DND-41 (cell line): ENCODE measurements at regions not wholly inside any gene's neighbourhood (a gene's known extent, or its start where the extent isn't known, plus 50 kb on each side); places are given as distances from the start of the nearest gene placed in this dataset.

Source experiments
- ATAC-seq: fragments of 200-7000 bp; cut with Tn5 transposase; 3 replicates; pipeline ENCODE4 v1.9.1; 2021; ENCODE audit warnings: low read depth; ENCODE audit not compliant: insufficient read depth
- DNase-seq: peaks from one replicate; pipeline ENCODE4 v3.0.0-alpha.2; 2020
- H2AFZ ChIP-seq: 2 replicates; pipeline ENCODE4 v1.6.0; 2012; ENCODE audit warnings: low read depth, low read length
- H3K27ac ChIP-seq: 2 replicates; pipeline ENCODE4 v1.5.1; 2012; ENCODE audit warnings: low read length, inconsistent platforms
- H3K27me3 ChIP-seq: fragments of 200-600 bp; sonication (generic); 2 replicates; pipeline ENCODE4 v1.6.0; 2012; ENCODE audit warnings: low read length, mild to moderate bottlenecking, inconsistent platforms; ENCODE audit not compliant: insufficient read depth, poor library complexity
- H3K36me3 ChIP-seq: 2 replicates; pipeline ENCODE4 v1.5.1; 2012; ENCODE audit warnings: low read length, inconsistent platforms; ENCODE audit not compliant: insufficient read depth
- H3K4me1 ChIP-seq: 2 replicates; pipeline ENCODE4 v1.5.1; 2012; ENCODE audit warnings: mild to moderate bottlenecking, low read length; ENCODE audit not compliant: insufficient read depth
- H3K4me2 ChIP-seq: 2 replicates; pipeline ENCODE4 v1.6.0; 2012; ENCODE audit warnings: mild to moderate bottlenecking, moderate library complexity, low read length, inconsistent platforms; ENCODE audit not compliant: insufficient read depth
- H3K4me3 ChIP-seq, 2 experiments: fragments of 200-600 bp in 1 of 2; shearing (Covaris generic) in 1 of 2; 2 replicates each; pipeline ENCODE4 v1.5.1; 2012 to 2016; ENCODE audit warnings: inconsistent platforms in 2 of 2, low read length in 2 of 2, mild to moderate bottlenecking in 2 of 2, low read depth in 1 of 2, moderate library complexity in 1 of 2
- H3K79me2 ChIP-seq: 2 replicates; pipeline ENCODE4 v1.6.0; 2012; ENCODE audit warnings: low read length, inconsistent platforms; ENCODE audit not compliant: insufficient read depth
- H3K9ac ChIP-seq: 2 replicates; pipeline ENCODE4 v1.6.0; 2012; ENCODE audit warnings: low read depth, mild to moderate bottlenecking, inconsistent platforms, low read length, moderate library complexity
- H3K9me3 ChIP-seq: 2 replicates; pipeline ENCODE4 v1.5.1; 2012; ENCODE audit warnings: low read length, moderate library complexity, mild to moderate bottlenecking, inconsistent platforms; ENCODE audit not compliant: insufficient read depth, severe bottlenecking
- H4K20me1 ChIP-seq: 2 replicates; pipeline ENCODE4 v1.6.0; 2012; ENCODE audit warnings: low read length; ENCODE audit not compliant: insufficient read depth
- CTCF ChIP-seq: IDR thresholded peaks from 2 replicates; pipeline ENCODE4 v1.5.1; 2012; ENCODE audit warnings: borderline replicate concordance, low read length, moderate library complexity, mild to moderate bottlenecking; ENCODE audit not compliant: poor library complexity, severe bottlenecking; ENCODE audit errors: extremely low read depth
- EZH2 ChIP-seq: IDR thresholded peaks from 3 replicates; pipeline ENCODE4 v1.6.1; 2012; ENCODE audit warnings: borderline replicate concordance, low read depth, mild to moderate bottlenecking, moderate library complexity, low read length, inconsistent platforms; ENCODE audit not compliant: severe bottlenecking

GRCh38 chr5:168092209-168093185, 198.9 kb upstream of the WWC1 start:
- H3K9ac ChIP-seq, result no peak overlapping the region
- H3K9me3 ChIP-seq, result no peaks in the 10 kb centered on the region
- H4K20me1 ChIP-seq, result no peaks in the 10 kb centered on the region
- no peaks in the 10 kb centered on the region for H3K36me3 ChIP-seq
- H3K27ac ChIP-seq, result no peak overlapping the region
- H3K27me3 ChIP-seq, result no peaks in the 10 kb centered on the region
- H3K4me1 ChIP-seq, result no peaks in the 10 kb centered on the region
- H3K4me3 ChIP-seq, result no peak overlapping the region
- no peak for TF ChIP-seq CTCF
- TF ChIP-seq EZH2, result no peak
- H3K4me2 ChIP-seq, result no peak overlapping the region
- H3K79me2 ChIP-seq, result no peaks in the 10 kb centered on the region
- ATAC-seq (no peak), DNase-seq (no peak)
- H2AFZ ChIP-seq, result no peak overlapping the region

- Histone ChIP-seq H3K9me3 (no peaks in the 10 kb centered on the region), H3K4me3 (no peak overlapping the region), H3K79me2 (no peaks in the 10 kb centered on the region), H3K4me1 (no peaks in the 10 kb centered on the region), H3K9ac (no peak overlapping the region), H3K27ac (no peak overlapping the region), H3K27me3 (no peaks in the 10 kb centered on the region), H3K4me2 (no peak overlapping the region), H3K36me3 (no peaks in the 10 kb centered on the region), H4K20me1 (no peaks in the 10 kb centered on the region), H2AFZ (no peak overlapping the region)
- ATAC-seq, result no peak
- DNase-seq, result no peak
- no peak for TF ChIP-seq EZH2
- no peak for TF ChIP-seq CTCF
These were observed 198.1 kb upstream of the WWC1 start for GRCh38 chr5:168093200-168093910.

- no peaks in the 10 kb centered on the region for H3K36me3 ChIP-seq
- no peak overlapping the region for H3K27ac ChIP-seq
- H3K27me3 ChIP-seq, result no peaks in the 10 kb centered on the region
- H3K4me3 ChIP-seq, result no peak overlapping the region
- DNase-seq, result no peak
- no peak overlapping the region for H2AFZ ChIP-seq
- no peak overlapping the region for H3K9ac ChIP-seq
- no peaks in the 10 kb centered on the region for H3K79me2 ChIP-seq
- H4K20me1 ChIP-seq, result no peaks in the 10 kb centered on the region
- no peaks in the 10 kb centered on the region for H3K4me1 ChIP-seq
- H3K9me3 ChIP-seq, result no peaks in the 10 kb centered on the region
- H3K4me2 ChIP-seq, result no peak overlapping the region
- ATAC-seq, result no peak
- no peak for TF ChIP-seq CTCF
- TF ChIP-seq EZH2, result no peak
These were observed 194.9 kb upstream of the WWC1 start for GRCh38 chr5:168096525-168096924.
